Hematopoietic multipotent progenitor cell treated with erythropoietin and hydrocortisone succinate and interleukin-3 and kit ligand, for 6 days (in vitro differentiated cells): ENCODE measurements at regions not wholly inside any gene's neighbourhood (a gene's known extent, or its start where the extent isn't known, plus 50 kb on each side); places are given as distances from the start of the nearest gene placed in this dataset.
"Not testable (repeated sequence)": the region's sequence is repeated elsewhere in the genome, so short reads cannot be mapped to it uniquely, and the experiment has no call there.

ENCODE experiments used
- DNase-seq: peaks from one replicate; pipeline ENCODE4 v3.0.0-alpha.2; 2015

- DNase-seq, result no peak
Observed at GRCh38 chr10:121243609-121244241, 354.5 kb downstream of the FGFR2 start.

- DNase-seq, result no peak
Observed at GRCh38 chr10:121244818-121245217, 353.4 kb downstream of the FGFR2 start.

GRCh38 chr10:121245754-121246153 is 352.5 kb downstream of the FGFR2 start:
- DNase-seq, result no peak

- no peak for DNase-seq
Observed at GRCh38 chr10:121248266-121248665, 350.0 kb downstream of the FGFR2 start.

- no peak for DNase-seq
Observed at GRCh38 chr10:121250995-121251764, 347.1 kb downstream of the FGFR2 start.

GRCh38 chr10:121252756-121253155 is 345.5 kb downstream of the FGFR2 start:
- DNase-seq, result no peak

- no peak for DNase-seq
Observed at GRCh38 chr10:121260377-121260776, 337.9 kb downstream of the FGFR2 start.

GRCh38 chr10:121261665-121262064 is 336.6 kb downstream of the FGFR2 start:
- DNase-seq, result no peak

- DNase-seq, result no peak
Observed at GRCh38 chr10:121262774-121263430, 335.3 kb downstream of the FGFR2 start.

- DNase-seq, result no peak
Observed at GRCh38 chr10:121263431-121263783, 334.8 kb downstream of the FGFR2 start.

- no peak for DNase-seq
Observed at GRCh38 chr10:121265360-121266123, 332.7 kb downstream of the FGFR2 start.

GRCh38 chr10:121266370-121266769 is 331.9 kb downstream of the FGFR2 start:
- DNase-seq, result no peak

- DNase-seq, result no peak
Observed at GRCh38 chr10:121267236-121268003, 330.8 kb downstream of the FGFR2 start.

- no peak for DNase-seq
Observed at GRCh38 chr10:121268363-121268762, 329.9 kb downstream of the FGFR2 start.

GRCh38 chr10:121268863-121269432 is 329.3 kb downstream of the FGFR2 start:
- DNase-seq, result no peak

- DNase-seq, result no peak
Observed at GRCh38 chr10:121270906-121271305, 327.3 kb downstream of the FGFR2 start.

- no peak for DNase-seq
Observed at GRCh38 chr10:121276046-121276445, 322.2 kb downstream of the FGFR2 start.

- DNase-seq, result no peak
Observed at GRCh38 chr10:121276822-121277221, 321.4 kb downstream of the FGFR2 start.

GRCh38 chr10:121278386-121278785 is 319.9 kb downstream of the FGFR2 start:
- not testable (repeated sequence) for DNase-seq

GRCh38 chr10:121281576-121281975 is 316.7 kb downstream of the FGFR2 start:
- DNase-seq, result no peak

GRCh38 chr10:121282264-121282663 is 316.0 kb downstream of the FGFR2 start:
- no peak for DNase-seq
